Peyer's patch (tissue), 4 donors: ENCODE measurements at regions not wholly inside any gene's neighbourhood (a gene's known extent, or its start where the extent isn't known, plus 50 kb on each side); places are given as distances from the start of the nearest gene placed in this dataset.

Source experiments
- CTCF ChIP-seq, 6 experiments: fragments of 450-650 bp in 4 of 6; fragments of 200-600 bp in 2 of 6; sonication (generic) in 1 of 6; IDR thresholded peaks; one replicate each; pipeline ENCODE4 v1.5.1; 2017 to 2019; ENCODE audit warnings: antibody characterized with exemption in 6 of 6, mild to moderate bottlenecking in 3 of 6, moderate library complexity in 1 of 6
- POLR2A ChIP-seq, 2 donors: fragments of 450-650 bp; IDR thresholded peaks; one replicate each; pipeline ENCODE4 v1.5.1; 2017; ENCODE audit warnings: antibody characterized with exemption in 2 of 2, mild to moderate bottlenecking in 2 of 2, moderate library complexity in 2 of 2

DNA sequence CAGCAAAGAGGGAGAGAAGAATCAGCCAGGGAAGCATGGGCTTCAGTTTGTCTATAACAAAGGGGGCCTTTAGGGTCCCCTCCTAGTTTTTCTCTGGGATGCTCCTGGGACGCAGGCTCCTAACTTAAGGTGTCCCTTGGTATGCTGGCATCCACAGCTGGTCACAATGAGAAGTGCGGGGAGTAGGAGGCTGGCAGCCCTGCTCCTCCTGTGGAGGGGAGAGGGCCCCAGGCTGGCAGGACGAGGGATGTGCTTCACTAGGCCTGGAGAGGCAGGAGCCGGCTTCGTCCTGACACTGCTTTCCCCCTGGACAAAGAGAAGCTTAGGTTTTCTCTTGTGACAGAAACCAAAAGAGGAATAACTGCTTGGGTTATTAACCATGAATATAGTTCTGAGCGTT, 67.6 kb downstream of the NENF start:
- TF ChIP-seq CTCF (IDR thresholded peaks at IDR 0.05) (no peak), POLR2A (IDR thresholded peaks at IDR 0.05) (no peak)
